ENCODE measurements at regions not wholly inside any gene's neighbourhood (a gene's known extent, or its start where the extent isn't known, plus 50 kb on each side); places are given as distances from the start of the nearest gene placed in this dataset.
"Not testable (repeated sequence)": the region's sequence is repeated elsewhere in the genome, so short reads cannot be mapped to it uniquely, and the experiment has no call there.

DNA sequence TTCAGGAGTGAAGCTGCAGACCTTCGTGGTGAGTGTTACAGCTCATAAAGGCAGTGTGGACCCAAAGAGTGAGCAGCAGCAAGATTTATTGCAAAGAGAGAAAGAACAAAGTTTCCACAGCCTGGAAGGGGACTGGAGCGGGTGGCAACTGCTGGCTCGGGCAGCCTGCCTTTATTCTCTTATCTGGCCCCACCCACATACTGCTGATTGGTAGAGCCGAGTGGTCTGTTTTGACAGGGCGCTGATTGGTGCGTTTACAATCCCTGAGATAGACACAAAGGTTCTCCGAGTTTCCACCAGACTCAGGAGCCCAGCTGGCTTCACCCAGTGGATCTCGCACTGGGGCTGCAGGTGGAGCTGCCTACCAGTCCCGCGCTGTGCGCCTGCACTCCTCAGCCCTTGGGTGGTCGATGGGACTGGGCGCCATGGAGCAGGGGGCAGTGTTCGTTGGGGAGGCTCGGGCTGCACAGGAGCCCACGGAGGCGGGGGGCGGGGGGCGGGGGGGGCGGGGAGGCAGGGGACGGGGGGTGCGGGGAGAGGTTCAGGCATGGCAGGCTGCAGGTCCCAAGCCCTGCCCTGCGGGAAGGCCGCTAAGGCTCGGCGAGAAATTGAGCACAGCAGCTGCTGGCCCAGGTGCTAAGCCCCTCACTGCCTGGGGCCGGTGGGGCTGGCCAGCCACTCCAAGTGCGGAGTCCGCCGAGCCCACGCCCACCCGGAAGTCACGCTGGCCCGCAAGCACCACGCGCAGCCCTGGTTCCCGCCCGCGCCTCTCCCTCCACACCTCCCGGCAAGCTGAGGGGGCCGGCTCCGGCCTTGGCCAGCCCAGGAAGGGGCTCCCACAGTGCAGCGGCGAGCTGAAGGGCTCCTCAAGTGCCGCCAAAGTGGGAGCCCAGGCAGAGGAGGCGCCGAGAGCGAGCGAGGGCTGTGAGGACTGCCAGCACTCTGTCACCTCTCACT, 59.9 kb upstream of the EN2 start:
- DNase-seq = not testable (repeated sequence)

- DNase-seq = no peak
These were observed 59.0 kb upstream of the EN2 start for GRCh38 chr7:155398944-155399343.

DNA sequence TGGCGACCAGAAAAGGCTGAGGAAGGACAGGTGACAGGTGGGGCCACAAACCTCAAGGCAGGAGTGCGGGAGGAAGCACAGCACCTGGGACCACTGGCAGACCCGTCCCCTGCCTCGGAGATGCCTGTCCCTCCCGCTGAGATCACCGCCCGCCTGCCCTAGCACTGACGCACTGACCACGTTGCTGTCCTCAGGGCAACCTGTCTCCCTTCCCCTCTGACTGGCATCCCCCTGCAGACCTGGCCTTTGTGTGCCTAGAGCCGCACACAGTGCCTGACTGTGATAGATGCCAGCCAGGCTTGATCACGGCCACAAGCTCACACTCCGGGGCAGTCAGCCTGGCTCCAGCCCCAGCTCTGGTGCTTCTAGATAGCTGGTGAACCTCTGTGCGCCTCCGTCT, 58.4 kb upstream of the EN2 start:
- DNase-seq = no peak

DNA sequence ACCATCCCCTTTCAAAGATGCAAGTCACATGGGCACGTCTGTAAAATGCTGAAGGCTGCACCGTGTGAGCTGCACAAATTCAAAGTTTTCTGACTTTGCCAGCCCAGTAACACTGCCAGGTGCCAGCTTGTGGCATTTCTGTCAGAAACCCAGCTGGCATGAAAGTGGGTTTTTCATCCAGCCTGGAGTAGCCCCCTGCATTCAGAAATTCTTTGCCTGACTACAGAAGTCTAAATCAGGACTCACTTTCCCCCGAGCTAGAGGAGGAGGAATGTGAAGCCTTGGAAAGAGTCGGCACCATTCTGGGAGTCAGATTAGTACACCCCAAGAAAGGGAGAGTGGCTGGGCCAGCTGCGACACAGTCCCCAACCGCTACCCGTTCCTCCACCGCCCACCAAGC, 56.7 kb upstream of the EN2 start:
- DNase-seq = no peak

- DNase-seq = no peak
These were observed 56.0 kb upstream of the EN2 start for GRCh38 chr7:155401884-155402283.

GRCh38 chr7:155402941-155403340, 55.0 kb upstream of the EN2 start:
- no peak for DNase-seq

DNA sequence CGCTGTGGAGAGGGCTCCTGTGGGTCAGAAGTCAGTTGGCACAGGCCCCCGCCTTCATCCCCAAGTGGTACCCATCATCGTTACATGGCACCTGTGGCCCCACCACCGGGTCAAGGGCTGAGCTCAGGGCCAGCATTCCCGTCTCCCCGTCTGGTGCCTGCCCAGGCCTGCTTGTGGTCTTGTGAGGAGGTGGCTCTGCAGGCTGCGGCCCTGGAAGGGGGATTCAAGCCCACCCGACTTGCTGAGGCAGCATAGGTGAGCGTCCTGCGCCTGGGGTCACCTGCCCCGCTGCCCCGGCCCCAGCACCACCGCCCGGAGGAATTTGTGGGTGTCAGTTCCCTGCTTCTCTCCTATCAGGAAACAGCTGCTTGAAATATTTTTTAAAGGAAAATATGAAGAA, 53.0 kb upstream of the EN2 start:
- DNase-seq = no peak

- peak; percentile 62 for DNase-seq
These were observed 52.3 kb upstream of the EN2 start for GRCh38 chr7:155405399-155406318.

DNA sequence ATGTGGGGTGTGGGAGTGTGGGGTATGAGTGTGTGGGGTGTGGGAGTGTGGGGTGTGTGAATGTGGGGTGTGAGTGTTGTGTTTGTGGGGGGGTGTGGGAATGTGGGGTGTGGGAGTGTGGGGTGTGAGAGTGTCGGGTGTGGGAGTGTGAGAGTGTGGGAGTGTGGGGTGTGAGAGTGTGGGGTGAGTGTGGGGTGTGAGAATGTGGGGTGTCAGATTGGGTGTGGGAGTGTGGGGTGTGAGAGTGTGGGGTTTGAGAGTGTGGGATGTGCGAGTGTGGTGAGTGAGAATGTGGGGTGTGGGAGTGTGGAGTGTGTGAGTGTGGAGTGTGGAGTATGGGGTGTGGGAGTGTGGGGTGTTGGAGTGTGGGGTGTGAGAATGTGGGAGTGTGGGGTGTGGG, 50.1 kb upstream of the EN2 start:
- no peak for DNase-seq
